Omental fat pad (tissue), 3 donors: ENCODE measurements at regions not wholly inside any gene's neighbourhood (a gene's known extent, or its start where the extent isn't known, plus 50 kb on each side); places are given as distances from the start of the nearest gene placed in this dataset.
A peak's percentile ranks its signal among the peaks of the same experiment; 100 is the strongest.

ENCODE experiments used
- ATAC-seq: fragments of 150-250 bp; one replicate; pipeline ENCODE4 v1.9.1; 2016; ENCODE audit warnings: mild to moderate bottlenecking, moderate library complexity; ENCODE audit not compliant: low FRiP score
- DNase-seq: peaks from one replicate; pipeline ENCODE4 v3.0.0-alpha.2; 2019; ENCODE audit warnings: low spot score
- TF ChIP-seq, protein P1 (sequence below), 3 donors: fragments of 450-650 bp; IDR thresholded peaks; one replicate each; pipeline ENCODE4 v1.5.1; 2016 to 2017; ENCODE audit warnings: antibody characterized with exemption in 3 of 3, mild to moderate bottlenecking in 3 of 3, moderate library complexity in 2 of 3

DNA sequence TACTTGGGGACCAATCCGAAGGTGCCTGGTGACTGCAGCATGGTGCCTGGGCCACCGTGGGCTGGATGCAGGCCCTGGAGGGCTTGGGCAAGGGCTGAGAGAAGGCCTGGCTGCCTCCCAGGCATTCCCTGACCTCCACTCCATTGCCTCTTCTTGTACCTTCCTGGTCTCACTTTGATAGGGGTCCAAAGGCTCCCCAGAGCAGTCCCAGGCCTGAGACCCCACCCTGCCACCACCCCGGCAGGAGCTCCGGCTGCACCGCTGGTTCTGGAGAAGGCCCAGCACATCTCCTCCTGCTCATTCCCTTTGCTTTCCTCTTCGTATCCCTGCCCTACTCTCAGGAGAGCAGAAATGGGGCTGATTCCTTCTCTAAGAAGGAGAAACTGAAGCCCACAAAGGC, 133.3 kb upstream of the IPO9 start:
- TF ChIP-seq, protein P1, sequence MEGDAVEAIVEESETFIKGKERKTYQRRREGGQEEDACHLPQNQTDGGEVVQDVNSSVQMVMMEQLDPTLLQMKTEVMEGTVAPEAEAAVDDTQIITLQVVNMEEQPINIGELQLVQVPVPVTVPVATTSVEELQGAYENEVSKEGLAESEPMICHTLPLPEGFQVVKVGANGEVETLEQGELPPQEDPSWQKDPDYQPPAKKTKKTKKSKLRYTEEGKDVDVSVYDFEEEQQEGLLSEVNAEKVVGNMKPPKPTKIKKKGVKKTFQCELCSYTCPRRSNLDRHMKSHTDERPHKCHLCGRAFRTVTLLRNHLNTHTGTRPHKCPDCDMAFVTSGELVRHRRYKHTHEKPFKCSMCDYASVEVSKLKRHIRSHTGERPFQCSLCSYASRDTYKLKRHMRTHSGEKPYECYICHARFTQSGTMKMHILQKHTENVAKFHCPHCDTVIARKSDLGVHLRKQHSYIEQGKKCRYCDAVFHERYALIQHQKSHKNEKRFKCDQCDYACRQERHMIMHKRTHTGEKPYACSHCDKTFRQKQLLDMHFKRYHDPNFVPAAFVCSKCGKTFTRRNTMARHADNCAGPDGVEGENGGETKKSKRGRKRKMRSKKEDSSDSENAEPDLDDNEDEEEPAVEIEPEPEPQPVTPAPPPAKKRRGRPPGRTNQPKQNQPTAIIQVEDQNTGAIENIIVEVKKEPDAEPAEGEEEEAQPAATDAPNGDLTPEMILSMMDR (IDR thresholded peaks at IDR 0.05): no peak
- ATAC-seq (no peak), DNase-seq (no peak)

DNA sequence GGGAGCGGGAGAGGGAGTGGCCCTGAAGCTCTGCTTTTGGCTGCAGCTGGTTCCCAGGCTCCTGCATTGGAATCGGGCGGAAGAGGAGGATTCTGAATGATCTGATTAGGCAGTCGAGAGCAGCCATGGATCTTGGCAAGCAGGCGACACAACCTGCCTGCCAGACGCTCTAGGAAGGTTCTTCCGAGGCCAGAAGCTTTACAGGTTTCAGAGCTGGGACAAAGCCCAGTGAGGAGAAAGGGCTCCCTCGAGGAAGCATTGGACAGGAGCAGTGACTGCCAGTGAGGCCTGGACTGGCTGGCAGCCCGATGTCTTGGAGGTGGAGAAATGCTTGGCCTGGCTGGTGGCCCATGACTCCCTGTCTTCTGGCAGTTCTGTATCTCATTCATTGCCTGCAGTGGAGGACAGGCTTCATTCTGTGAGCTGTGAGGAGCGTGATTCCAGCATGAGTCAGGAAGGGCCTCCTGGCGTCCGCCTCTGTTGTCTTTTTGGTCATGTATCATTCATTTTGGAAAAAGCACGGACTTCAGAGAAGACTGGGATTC, 132.7 kb upstream of the IPO9 start:
- ATAC-seq (peak; percentile 92), DNase-seq (no peak)
- TF ChIP-seq, protein P1 (IDR thresholded peaks at IDR 0.05): no peak

DNA sequence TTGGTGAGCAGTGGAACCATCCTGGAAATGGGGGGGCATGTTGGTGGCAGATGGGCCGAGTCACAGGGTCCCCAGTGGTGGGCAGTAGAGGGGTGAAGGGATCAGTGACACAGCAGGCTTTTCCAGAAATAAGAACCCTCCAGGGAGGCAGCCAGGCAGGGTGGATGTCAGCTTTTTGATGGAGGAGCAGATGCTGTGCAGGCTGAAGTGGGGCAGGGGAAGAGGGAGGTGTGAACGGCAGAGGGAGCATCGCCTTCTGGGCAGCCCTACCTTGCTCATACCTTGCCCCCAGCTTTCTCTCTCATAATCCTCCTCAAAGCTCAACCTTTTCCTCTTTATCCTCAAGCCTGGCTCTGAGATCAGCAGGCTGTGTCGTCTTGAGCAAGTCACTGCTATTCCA, 131.8 kb upstream of the IPO9 start:
- TF ChIP-seq, protein P1 (IDR thresholded peaks at IDR 0.05): no peak
- no peak for DNase-seq
- ATAC-seq: no peak

DNA sequence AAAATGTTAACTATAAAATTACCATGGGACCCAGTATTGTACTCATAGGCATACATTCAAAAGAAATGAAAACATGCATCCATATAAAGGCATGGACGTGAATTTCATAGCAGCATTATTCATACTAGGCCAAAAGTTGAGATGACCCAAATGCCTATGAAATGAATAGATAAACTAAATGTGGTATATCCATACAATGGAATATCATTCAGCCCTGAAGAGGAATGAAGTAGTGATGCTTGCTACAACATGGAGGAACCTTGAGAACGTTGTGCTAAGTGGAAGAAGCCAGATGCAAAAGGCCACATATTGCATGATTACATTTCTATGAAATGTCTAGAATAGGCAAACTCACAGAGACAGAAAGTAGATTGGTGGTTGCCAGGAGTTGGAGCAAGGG, 127.1 kb upstream of the IPO9 start:
- ATAC-seq: no peak
- DNase-seq: no peak
- TF ChIP-seq, protein P1 (IDR thresholded peaks at IDR 0.05): no peak

DNA sequence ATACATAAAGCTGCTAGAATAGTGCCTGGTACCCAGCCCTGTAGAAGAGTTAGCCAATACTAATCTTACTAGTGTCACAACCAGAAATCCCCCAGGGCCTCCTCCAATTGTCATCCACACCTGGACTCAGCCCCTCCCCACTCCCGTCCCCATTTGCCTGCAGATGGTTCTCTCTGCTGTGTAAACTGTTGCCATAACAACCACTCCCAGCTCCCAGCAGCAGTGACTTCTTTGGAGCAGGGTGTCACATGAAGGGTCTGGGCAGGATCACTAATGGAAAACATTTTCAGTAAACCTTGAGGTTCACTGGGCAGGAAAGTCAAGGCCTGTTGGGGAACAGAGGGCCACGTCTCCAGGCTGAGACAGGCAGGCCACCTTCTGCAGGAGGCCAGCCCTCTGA, 126.0 kb upstream of the IPO9 start:
- DNase-seq (no peak), ATAC-seq (no peak)
- TF ChIP-seq, protein P1 (IDR thresholded peaks at IDR 0.05): no peak

DNA sequence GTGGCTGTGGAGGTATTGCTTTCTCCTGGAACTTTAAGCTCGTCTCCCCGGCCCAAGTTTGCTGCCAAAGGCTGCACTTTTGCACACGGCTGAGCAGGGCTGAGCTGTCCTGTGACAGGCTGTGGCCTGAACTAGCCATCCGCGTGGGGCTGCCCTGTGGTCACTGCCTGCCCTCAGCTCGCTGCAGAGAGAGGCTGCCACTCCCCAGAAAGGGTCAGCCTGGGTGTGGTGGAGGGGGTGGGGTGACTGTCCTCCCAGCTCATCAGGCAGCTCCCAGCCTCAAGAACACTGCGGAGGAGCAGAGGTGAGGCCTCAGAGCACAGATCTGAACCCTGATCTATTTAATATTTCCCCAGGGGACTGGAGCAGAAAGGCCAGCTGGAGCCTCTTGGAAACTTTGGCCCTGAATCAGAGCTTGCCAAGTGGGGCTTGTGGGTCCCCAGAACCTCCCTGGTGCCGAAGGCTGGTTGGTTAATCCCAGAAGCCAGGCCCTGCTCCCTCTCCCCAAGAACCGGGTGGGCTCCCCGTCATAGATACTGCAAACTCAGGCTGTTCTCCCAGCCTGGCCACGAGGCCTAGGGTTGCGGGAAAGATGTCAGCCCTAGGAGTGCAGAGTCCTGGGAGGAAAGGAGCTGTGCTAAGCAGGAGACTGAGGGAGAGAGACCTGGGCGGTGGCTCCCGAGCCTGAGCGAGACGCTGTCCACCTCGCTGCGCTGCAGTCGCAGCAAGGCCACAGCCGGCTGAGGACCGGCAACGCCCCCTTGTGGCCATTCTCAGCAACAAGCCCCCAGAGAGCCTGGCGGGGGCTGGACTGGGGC, 125.1 kb upstream of the IPO9 start:
- peak; percentile 74 for ATAC-seq
- TF ChIP-seq, protein P1 (IDR thresholded peaks at IDR 0.05): peak in 2 of 3 donors; percentile 89 to 90

DNA sequence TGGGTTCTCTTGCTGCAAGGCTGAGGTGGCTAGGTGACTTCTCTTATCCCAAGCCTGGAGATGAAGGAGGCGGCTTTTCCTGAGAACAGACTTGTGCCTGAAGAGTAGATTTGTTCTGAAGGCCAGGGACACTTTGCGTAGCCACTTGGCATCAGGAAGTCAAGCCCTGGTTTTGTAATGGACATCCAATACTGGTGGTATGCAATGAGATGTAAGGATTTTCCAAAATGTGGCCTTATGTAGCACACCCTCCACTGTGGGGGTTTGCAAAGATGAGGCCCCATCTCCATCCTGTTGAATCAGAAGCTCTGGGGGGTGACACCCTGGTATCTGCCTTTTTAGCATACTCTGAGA, 124.5 kb upstream of the IPO9 start:
- TF ChIP-seq, protein P1 (IDR thresholded peaks at IDR 0.05): no peak
- DNase-seq (no peak), ATAC-seq (no peak)

More for the DNA sequence above, 125.1 kb upstream of the IPO9 start:
- DNase-seq: no peak
